Tibial nerve (tissue), 4 donors: ENCODE measurements at regions not wholly inside any gene's neighbourhood (a gene's known extent, or its start where the extent isn't known, plus 50 kb on each side); places are given as distances from the start of the nearest gene placed in this dataset.

Experiments used
- EP300 ChIP-seq, 2 donors: sonication (generic); formaldehyde crosslinking; IDR thresholded peaks; one replicate each; pipeline ENCODE4 v1.6.1; 2017; ENCODE audit warnings: antibody characterized with exemption in 2 of 2, mild to moderate bottlenecking in 1 of 2
- POLR2A ChIP-seq, 2 donors: fragments of 450-650 bp; IDR thresholded peaks; one replicate each; pipeline ENCODE4 v1.6.1; 2017; ENCODE audit warnings: antibody characterized with exemption in 2 of 2, mild to moderate bottlenecking in 2 of 2, moderate library complexity in 2 of 2
- TF ChIP-seq, protein P1 (sequence below), 5 experiments: fragments of 200-600 bp in 3 of 5; fragments of 450-650 bp in 2 of 5; sonication (generic) in 3 of 5; IDR thresholded peaks; one replicate each; pipeline ENCODE4 v1.5.1; 2016 to 2019; ENCODE audit warnings: antibody characterized with exemption in 5 of 5, mild to moderate bottlenecking in 3 of 5, moderate library complexity in 2 of 5

DNA sequence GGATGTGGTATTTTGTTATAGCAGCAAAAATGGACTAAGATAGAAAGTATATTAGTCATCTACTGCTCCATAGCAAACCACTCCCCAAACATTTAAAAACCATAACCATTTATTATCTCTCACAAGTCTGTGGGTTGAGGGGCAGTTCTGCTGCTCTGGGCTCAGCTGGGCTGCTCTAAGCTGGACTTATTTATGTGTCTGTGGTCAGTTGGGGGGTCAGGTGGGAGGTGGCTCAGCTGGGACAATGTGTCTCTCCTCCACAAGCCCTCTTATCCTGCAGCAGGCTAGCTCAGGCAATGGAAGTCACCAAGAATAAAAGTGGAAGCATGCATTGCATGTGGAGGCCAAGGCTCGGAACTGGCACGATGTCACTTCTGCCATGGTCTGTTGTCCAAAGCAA lies 226.1 kb upstream of the N4BP1 start:
- TF ChIP-seq, protein P1, sequence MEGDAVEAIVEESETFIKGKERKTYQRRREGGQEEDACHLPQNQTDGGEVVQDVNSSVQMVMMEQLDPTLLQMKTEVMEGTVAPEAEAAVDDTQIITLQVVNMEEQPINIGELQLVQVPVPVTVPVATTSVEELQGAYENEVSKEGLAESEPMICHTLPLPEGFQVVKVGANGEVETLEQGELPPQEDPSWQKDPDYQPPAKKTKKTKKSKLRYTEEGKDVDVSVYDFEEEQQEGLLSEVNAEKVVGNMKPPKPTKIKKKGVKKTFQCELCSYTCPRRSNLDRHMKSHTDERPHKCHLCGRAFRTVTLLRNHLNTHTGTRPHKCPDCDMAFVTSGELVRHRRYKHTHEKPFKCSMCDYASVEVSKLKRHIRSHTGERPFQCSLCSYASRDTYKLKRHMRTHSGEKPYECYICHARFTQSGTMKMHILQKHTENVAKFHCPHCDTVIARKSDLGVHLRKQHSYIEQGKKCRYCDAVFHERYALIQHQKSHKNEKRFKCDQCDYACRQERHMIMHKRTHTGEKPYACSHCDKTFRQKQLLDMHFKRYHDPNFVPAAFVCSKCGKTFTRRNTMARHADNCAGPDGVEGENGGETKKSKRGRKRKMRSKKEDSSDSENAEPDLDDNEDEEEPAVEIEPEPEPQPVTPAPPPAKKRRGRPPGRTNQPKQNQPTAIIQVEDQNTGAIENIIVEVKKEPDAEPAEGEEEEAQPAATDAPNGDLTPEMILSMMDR (IDR thresholded peaks at IDR 0.05): no peak
- TF ChIP-seq POLR2A (IDR thresholded peaks at IDR 0.05) (no peak), EP300 (IDR thresholded peaks at IDR 0.05) (no peak)
